ENCODE measurements at regions not wholly inside any gene's neighbourhood (a gene's known extent, or its start where the extent isn't known, plus 50 kb on each side); places are given as distances from the start of the nearest gene placed in this dataset.

- no peaks in the 10 kb centered on the region for H3K9me3 Mint-ChIP-seq (ENCODE audit: unreplicated experiment)
- no peaks in the 10 kb centered on the region for H3K36me3 Mint-ChIP-seq (ENCODE audit: low read depth, unreplicated experiment)
- H3K27me3 Mint-ChIP-seq (ENCODE audit: unreplicated experiment) = peaks cover 1% of the 10 kb centered on the region
- H3K27ac Mint-ChIP-seq (ENCODE audit: unreplicated experiment) = no peak overlapping the region
- no peak for TF ChIP-seq CTCF (IDR thresholded peaks at IDR 0.05; ENCODE audit: unreplicated experiment)
- DNase-seq (ENCODE audit: low spot score) = no peak
- H3K4me3 Mint-ChIP-seq (ENCODE audit: unreplicated experiment) = no peak overlapping the region
- H3K4me1 Mint-ChIP-seq (ENCODE audit: unreplicated experiment) = no peaks in the 10 kb centered on the region
Observed at GRCh38 chr4:19014594-19014993, 993.0 kb upstream of the LCORL start.

GRCh38 chr4:19010761-19011160 lies 989.2 kb upstream of the LCORL start:
- peaks cover 1% of the 10 kb centered on the region for H3K27me3 Mint-ChIP-seq (ENCODE audit: unreplicated experiment)
- no peak for DNase-seq (ENCODE audit: low spot score)
- no peaks in the 10 kb centered on the region for H3K36me3 Mint-ChIP-seq (ENCODE audit: low read depth, unreplicated experiment)
- H3K4me3 Mint-ChIP-seq (ENCODE audit: unreplicated experiment) = no peak overlapping the region
- no peaks in the 10 kb centered on the region for H3K4me1 Mint-ChIP-seq (ENCODE audit: unreplicated experiment)
- H3K27ac Mint-ChIP-seq (ENCODE audit: unreplicated experiment) = no peak overlapping the region
- TF ChIP-seq CTCF (IDR thresholded peaks at IDR 0.05; ENCODE audit: unreplicated experiment) = no peak
- H3K9me3 Mint-ChIP-seq (ENCODE audit: unreplicated experiment) = no peaks in the 10 kb centered on the region

- TF ChIP-seq CTCF (IDR thresholded peaks at IDR 0.05; ENCODE audit: unreplicated experiment) = no peak
- Mint-ChIP-seq H3K9me3 (ENCODE audit: unreplicated experiment) (no peaks in the 10 kb centered on the region), H3K4me1 (ENCODE audit: unreplicated experiment) (no peaks in the 10 kb centered on the region), H3K27ac (ENCODE audit: unreplicated experiment) (no peak overlapping the region), H3K27me3 (ENCODE audit: unreplicated experiment) (peaks cover 1% of the 10 kb centered on the region), H3K36me3 (ENCODE audit: low read depth, unreplicated experiment) (no peaks in the 10 kb centered on the region), H3K4me3 (ENCODE audit: unreplicated experiment) (no peak overlapping the region)
- no peak for DNase-seq (ENCODE audit: low spot score)
Observed at GRCh38 chr4:19009881-19010280, 988.3 kb upstream of the LCORL start.

GRCh38 chr4:19005211-19005610 lies 983.7 kb upstream of the LCORL start:
- TF ChIP-seq CTCF (IDR thresholded peaks at IDR 0.05; ENCODE audit: unreplicated experiment) = no peak

GRCh38 chr4:19002170-19002569 lies 980.6 kb upstream of the LCORL start:
- no peak for DNase-seq (ENCODE audit: low spot score)
- no peak overlapping the region for H3K4me3 Mint-ChIP-seq (ENCODE audit: unreplicated experiment)
- H3K27ac Mint-ChIP-seq (ENCODE audit: unreplicated experiment) = no peak overlapping the region
- H3K9me3 Mint-ChIP-seq (ENCODE audit: unreplicated experiment) = no peaks in the 10 kb centered on the region
- H3K27me3 Mint-ChIP-seq (ENCODE audit: unreplicated experiment) = no peaks in the 10 kb centered on the region
- no peaks in the 10 kb centered on the region for H3K36me3 Mint-ChIP-seq (ENCODE audit: low read depth, unreplicated experiment)
- H3K4me1 Mint-ChIP-seq (ENCODE audit: unreplicated experiment) = no peaks in the 10 kb centered on the region
- no peak for TF ChIP-seq CTCF (IDR thresholded peaks at IDR 0.05; ENCODE audit: unreplicated experiment)

More at GRCh38 chr4:19005211-19005610, 983.7 kb upstream of the LCORL start:
- no peaks in the 10 kb centered on the region for H3K9me3 Mint-ChIP-seq (ENCODE audit: unreplicated experiment)
- no peaks in the 10 kb centered on the region for H3K36me3 Mint-ChIP-seq (ENCODE audit: low read depth, unreplicated experiment)
- H3K4me1 Mint-ChIP-seq (ENCODE audit: unreplicated experiment) = no peaks in the 10 kb centered on the region
- no peaks in the 10 kb centered on the region for H3K27me3 Mint-ChIP-seq (ENCODE audit: unreplicated experiment)
- H3K27ac Mint-ChIP-seq (ENCODE audit: unreplicated experiment) = no peak overlapping the region
- H3K4me3 Mint-ChIP-seq (ENCODE audit: unreplicated experiment) = no peak overlapping the region
- no peak for DNase-seq (ENCODE audit: low spot score)

Data from endothelial cell (in vitro differentiated cells).